A549 (cell line): ENCODE measurements at regions not wholly inside any gene's neighbourhood (a gene's known extent, or its start where the extent isn't known, plus 50 kb on each side); places are given as distances from the start of the nearest gene placed in this dataset.

Experiments
- ATAC-seq, 2 experiments: fragments of 200-7000 bp in 1 of 2; fragments of >200 bp in 1 of 2; cut with Nextera tagmentation in 1 of 2; cut with Tn5 transposase in 1 of 2; 3 replicates each; pipeline versions ENCODE4 v1.8.0 to v1.9.1; 2018 to 2020; ENCODE audit warnings: mild to moderate bottlenecking in 1 of 2, moderate library complexity in 1 of 2
- CTCF ChIA-PET: fragments of 300-600 bp; sonication (Branson Sonifier 250); formaldehyde crosslinking; extraction: SDS; loops from one replicate; lab custom pipeline; 2021; ENCODE audit warnings: antibody characterized with exemption, inconsistent platforms; lab: Yijun Ruan, JAX
- POLR2A ChIA-PET: fragments of 350-600 bp; formaldehyde crosslinking; extraction: SDS; loops from one replicate; lab custom pipeline; 2021; ENCODE audit warnings: antibody characterized with exemption, inconsistent platforms; lab: Yijun Ruan, JAX
- DNase-seq, 2 experiments: peaks; one replicate each; pipeline versions ENCODE4 v3.0.0 to v3.0.0-alpha.2; 2011 to 2016; ENCODE audit warnings: low read depth in 1 of 2, low spot score in 1 of 2
- FAIRE-seq: peaks from 2 replicates; lab custom pipeline; 2011; peaks lifted over from hg19 to GRCh38; lab: Jason Lieb, UNC
- H3K27ac ChIP-seq, 2 experiments: fragments of >200 bp; sonication (Bioruptor Twin); formaldehyde crosslinking; 3 replicates each; pipeline ENCODE4 v1.5.1; 2016 to 2017
- H3K4me1 ChIP-seq: fragments of >200 bp; sonication (Bioruptor Twin); formaldehyde crosslinking; 3 replicates; pipeline ENCODE4 v1.6.1; 2016
- H3K4me2 ChIP-seq: fragments of >200 bp; sonication (Bioruptor Twin); formaldehyde crosslinking; 3 replicates; pipeline ENCODE4 v1.6.1; 2016
- H3K4me3 ChIP-seq: fragments of >200 bp; sonication (Bioruptor Twin); formaldehyde crosslinking; 3 replicates; pipeline ENCODE4 v1.5.1; 2016
- H3K9me3 ChIP-seq: fragments of >200 bp; sonication (Bioruptor Twin); formaldehyde crosslinking; 3 replicates; pipeline ENCODE4 v1.6.1; 2016
- CBX8 ChIP-seq: fragments of 200-600 bp; sonication (generic); IDR thresholded peaks from 2 replicates; pipeline ENCODE4 v1.6.1; 2016
- CEBPB ChIP-seq, 2 experiments: fragments of >200 bp in 1 of 2; sonication (Bioruptor Twin) in 1 of 2; formaldehyde crosslinking in 1 of 2; IDR thresholded peaks; 2 replicates each; pipeline ENCODE4 v1.6.1; 2012 to 2016
- CHD2 ChIP-seq: fragments of 150-350 bp; IDR thresholded peaks from 2 replicates; pipeline ENCODE4 v1.6.1; 2014; ENCODE audit warnings: low read length; ENCODE audit not compliant: partially characterized antibody
- CHD4 ChIP-seq: fragments of 200-600 bp; sonication (generic); IDR thresholded peaks from 2 replicates; pipeline ENCODE4 v1.6.1; 2016; ENCODE audit warnings: antibody characterized with exemption, mild to moderate bottlenecking, borderline replicate concordance
- E2F6 ChIP-seq: IDR thresholded peaks from 2 replicates; pipeline ENCODE4 v1.6.1; 2012; ENCODE audit warnings: low read depth, borderline replicate concordance
- EHF ChIP-seq: fragments of 250-450 bp; sonication (Bioruptor Pico); IDR thresholded peaks from 2 replicates; pipeline ENCODE4 v1.5.0; 2020; ENCODE audit warnings: mild to moderate bottlenecking
- ELK1 ChIP-seq: fragments of 150-350 bp; IDR thresholded peaks from 2 replicates; pipeline ENCODE4 v1.6.1; 2014; ENCODE audit warnings: low read depth, mild to moderate bottlenecking, low read length
- FOSB ChIP-seq: fragments of 250-450 bp; sonication (Bioruptor Pico); IDR thresholded peaks from 2 replicates; pipeline ENCODE4 v1.5.0; 2020; ENCODE audit warnings: mild to moderate bottlenecking, moderate library complexity
- FOSL2 ChIP-seq, 2 experiments: fragments of 450-650 bp in 1 of 2; fragments of >200 bp in 1 of 2; sonication (Bioruptor Twin) in 1 of 2; formaldehyde crosslinking; IDR thresholded peaks; 2 replicates each; pipeline versions ENCODE4 v1.5.0 to v1.6.1; 2016 to 2020; ENCODE audit warnings: mild to moderate bottlenecking in 1 of 2, moderate library complexity in 1 of 2
- FOXS1 ChIP-seq: fragments of 250-450 bp; sonication (Bioruptor Pico); IDR thresholded peaks from 2 replicates; pipeline ENCODE4 v1.5.0; 2020; ENCODE audit warnings: mild to moderate bottlenecking, moderate library complexity
- JUN ChIP-seq, 2 experiments: fragments of >200 bp; sonication (Bioruptor Twin); formaldehyde crosslinking; IDR thresholded peaks; 2 replicates in 1 of 2; 3 replicates in 1 of 2; pipeline ENCODE4 v1.6.1; 2016 to 2017
- KDM1A ChIP-seq: fragments of 200-600 bp; sonication (generic); IDR thresholded peaks from 2 replicates; pipeline ENCODE4 v1.6.1; 2016; ENCODE audit warnings: low read depth, mild to moderate bottlenecking
- MYC ChIP-seq: IDR thresholded peaks from 2 replicates; pipeline ENCODE4 v1.6.1; 2012; ENCODE audit warnings: mild to moderate bottlenecking, inconsistent platforms, low read length, improper control_type of control experiment, borderline replicate concordance
- NPAS2 ChIP-seq: fragments of 250-450 bp; sonication (Bioruptor Pico); IDR thresholded peaks from 2 replicates; pipeline ENCODE4 v1.8.0; 2022; ENCODE audit warnings: mild to moderate bottlenecking, moderate library complexity, borderline replicate concordance
- NR3C1 ChIP-seq: fragments of >200 bp; sonication (Bioruptor Twin); formaldehyde crosslinking; IDR thresholded peaks from 3 replicates; pipeline ENCODE4 v1.6.1; 2017
- POLR2A ChIP-seq: IDR thresholded peaks from 2 replicates; pipeline ENCODE4 v1.6.1; 2012; ENCODE audit warnings: mild to moderate bottlenecking, low read length
- POLR2AphosphoS2 ChIP-seq: conservative IDR thresholded peaks from 2 replicates; pipeline ENCODE4 v1.6.1; 2012; ENCODE audit warnings: low read length, improper control_type of control experiment, inconsistent platforms
- RAD21 ChIP-seq, 2 experiments: fragments of >200 bp in 1 of 2; sonication (Bioruptor Twin) in 1 of 2; formaldehyde crosslinking in 1 of 2; IDR thresholded peaks in 1 of 2; conservative IDR thresholded peaks in 1 of 2; 2 replicates in 1 of 2; 3 replicates in 1 of 2; pipeline ENCODE4 v1.6.1; 2012 to 2018; ENCODE audit warnings: inconsistent platforms in 1 of 2
- RFX5 ChIP-seq: fragments of 450-650 bp; IDR thresholded peaks from 2 replicates; pipeline ENCODE4 v1.7.1; 2014; ENCODE audit warnings: antibody characterized with exemption, mild to moderate bottlenecking, moderate library complexity
- RNF2 ChIP-seq: fragments of 200-600 bp; sonication (generic); IDR thresholded peaks from 2 replicates; pipeline ENCODE4 v1.6.1; 2016; ENCODE audit warnings: low read depth, mild to moderate bottlenecking, antibody characterized with exemption, moderate library complexity, borderline replicate concordance
- SREBF2 ChIP-seq: fragments of 450-650 bp; IDR thresholded peaks from 2 replicates; pipeline ENCODE4 v1.6.1; 2014; ENCODE audit warnings: mild to moderate bottlenecking, moderate library complexity
- WGBS: methylation state at CpG from one replicate; pipeline ENCODE4 v1.1.6; 2017; ENCODE audit errors: missing lambda C conversion rate; 5-methylcytosine and 5-hydroxymethylcytosine counted together
- TF ChIP-seq, protein P1 (sequence below): fragments of 450-650 bp; IDR thresholded peaks from 2 replicates; pipeline ENCODE4 v1.6.1; 2014; ENCODE audit warnings: antibody characterized with exemption

DNA sequence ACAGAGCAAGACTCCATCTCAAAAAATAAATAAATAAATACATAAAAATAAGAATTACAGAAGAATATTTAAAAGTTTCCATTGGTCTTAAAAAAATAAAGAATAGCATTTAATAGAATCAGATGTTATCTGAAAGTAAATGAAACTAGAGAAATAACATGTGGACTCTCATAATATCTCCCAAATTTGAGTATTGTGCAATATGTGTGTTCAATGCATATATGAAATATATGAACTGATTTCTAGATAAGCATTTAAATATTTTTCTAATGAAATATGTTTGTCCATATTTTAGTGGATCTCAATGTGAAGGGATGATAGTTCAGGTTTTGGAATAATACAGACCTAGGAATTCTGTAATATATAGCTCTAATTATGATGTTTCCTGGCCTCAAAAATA lies 265.9 kb upstream of the PMFBP1 start:
- POLR2A ChIA-PET, result no interaction called here
- CTCF ChIA-PET, result no interaction called here

GRCh38 chr16:72434159-72434558 lies 262.2 kb upstream of the PMFBP1 start:
- H3K27ac ChIP-seq, result no peak overlapping the region
- DNase-seq (peak in 1 of 2 experiments; percentile 77), FAIRE-seq (no peak), ATAC-seq (no peak)
- CTCF ChIA-PET, result no interaction called here
- peaks cover 21% of the 10 kb centered on the region; the same call in 2 of the 3 replicates for H3K9me3 ChIP-seq
- TF ChIP-seq CHD4, result no peak
- TF ChIP-seq POLR2A, result no peak
- TF ChIP-seq NPAS2 (CRISPR knock-in tag), result no peak
- peak; percentile 36; the same call in 1 of the 2 replicates for TF ChIP-seq KDM1A
- no peak for TF ChIP-seq RAD21 (conservative IDR thresholded peaks at IDR 0.05 in 1 of 2, IDR thresholded peaks at IDR 0.05 in 1 of 2)
- TF ChIP-seq E2F6, result no peak
- TF ChIP-seq FOSB, result no peak
- no peak for TF ChIP-seq CBX8
- no peaks in the 10 kb centered on the region for H3K4me1 ChIP-seq
- WGBS, result 5% methylated on average over 2 of the region's 2 CpGs
- H3K4me3 ChIP-seq, result no peak overlapping the region
- no peak overlapping the region for H3K4me2 ChIP-seq
- POLR2A ChIA-PET, result no interaction called here

More for the DNA sequence above, 265.9 kb upstream of the PMFBP1 start:
- no peak overlapping the region for H3K4me3 ChIP-seq
- no peak for DNase-seq
- no peak overlapping the region for H3K27ac ChIP-seq
- FAIRE-seq, result no peak
- no peak overlapping the region for H3K4me2 ChIP-seq
- no peak for ATAC-seq
- H3K9me3 ChIP-seq, result peaks cover 30% of the 10 kb centered on the region; the same call in 2 of the 3 replicates
- H3K4me1 ChIP-seq, result no peaks in the 10 kb centered on the region
- TF ChIP-seq FOSL2 (IDR thresholded peaks at IDR 0.05) (no peak), FOSL2 (CRISPR knock-in tag; IDR thresholded peaks at IDR 0.05) (no peak), CEBPB (IDR thresholded peaks at IDR 0.05) (0 out of 4 replicates have a peak, but pooled peaks of 1 of the 2 experiments have one; percentile 26)
- TF ChIP-seq, all 56 proteins: peak for 1

DNA sequence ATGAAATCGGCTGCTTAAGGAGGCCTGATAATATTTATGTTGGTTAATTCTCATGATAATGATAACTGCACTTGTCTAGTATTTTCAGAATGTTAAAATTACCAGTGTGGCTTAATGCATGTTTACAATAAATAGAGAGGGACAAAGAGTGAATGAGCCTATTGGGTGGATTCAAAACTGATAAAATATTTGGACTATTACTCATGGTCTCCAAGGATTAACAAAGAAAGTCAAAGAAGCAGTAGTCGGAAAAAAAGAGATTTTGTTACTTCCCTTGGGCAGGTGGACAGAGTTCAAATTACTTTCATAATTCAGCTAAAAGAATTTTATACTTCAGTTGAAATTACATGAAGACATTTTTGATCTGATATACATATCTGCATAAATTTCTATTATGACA lies 258.2 kb upstream of the PMFBP1 start:
- FAIRE-seq (no peak), DNase-seq (no peak), ATAC-seq (no peak)
- Histone ChIP-seq H3K9me3 (peaks cover 17% of the 10 kb centered on the region; the same call in 2 of the 3 replicates), H3K4me2 (no peak overlapping the region), H3K4me1 (no peaks in the 10 kb centered on the region), H3K4me3 (no peak overlapping the region), H3K27ac (no peak overlapping the region)
- TF ChIP-seq CEBPB (IDR thresholded peaks at IDR 0.05), result no peak
- TF ChIP-seq SREBF2, result no peak
- no peak for TF ChIP-seq MYC
- TF ChIP-seq NR3C1, result no peak
- WGBS, result 35% methylated on average over 2 of the region's 2 CpGs
- POLR2A ChIA-PET, result no interaction called here
- CTCF ChIA-PET, result no interaction called here

GRCh38 chr16:72429671-72430081 lies 257.7 kb upstream of the PMFBP1 start:
- ATAC-seq (no peak), DNase-seq (no peak), FAIRE-seq (no peak)
- Histone ChIP-seq H3K9me3 (peaks cover 12% of the 10 kb centered on the region; the same call in 2 of the 3 replicates), H3K4me3 (no peak overlapping the region), H3K4me1 (no peaks in the 10 kb centered on the region), H3K27ac (no peak overlapping the region), H3K4me2 (no peak overlapping the region)
- no peak for TF ChIP-seq POLR2AphosphoS2
- TF ChIP-seq JUN (IDR thresholded peaks at IDR 0.05), result no peak
- POLR2A ChIA-PET, result no interaction called here
- 33% methylated on average over 5 of the region's 5 CpGs for WGBS
- CTCF ChIA-PET, result interaction anchor here (1.2 kb wide), 1 partner anchor 403 kb away, joined by 3 read pairs; no protein-coding TSS in a partner anchor

- ChIA-PET CTCF (interaction anchor here (1.2 kb wide), 1 partner anchor 404 kb away, joined by 3 read pairs; no protein-coding TSS in a partner anchor), POLR2A (no interaction called here)
- WGBS, result 61% methylated on average over 9 of the region's 9 CpGs
- no peak overlapping the region for H3K27ac ChIP-seq
- H3K4me3 ChIP-seq, result no peak overlapping the region
- peaks cover 4% of the 10 kb centered on the region; the same call in 2 of the 3 replicates for H3K9me3 ChIP-seq
- FAIRE-seq (no peak), ATAC-seq (no peak), DNase-seq (no peak)
- H3K4me2 ChIP-seq, result no peak overlapping the region
- H3K4me1 ChIP-seq, result no peaks in the 10 kb centered on the region
- no peak for TF ChIP-seq RFX5
- TF ChIP-seq CHD4, result no peak
- TF ChIP-seq, protein P1, sequence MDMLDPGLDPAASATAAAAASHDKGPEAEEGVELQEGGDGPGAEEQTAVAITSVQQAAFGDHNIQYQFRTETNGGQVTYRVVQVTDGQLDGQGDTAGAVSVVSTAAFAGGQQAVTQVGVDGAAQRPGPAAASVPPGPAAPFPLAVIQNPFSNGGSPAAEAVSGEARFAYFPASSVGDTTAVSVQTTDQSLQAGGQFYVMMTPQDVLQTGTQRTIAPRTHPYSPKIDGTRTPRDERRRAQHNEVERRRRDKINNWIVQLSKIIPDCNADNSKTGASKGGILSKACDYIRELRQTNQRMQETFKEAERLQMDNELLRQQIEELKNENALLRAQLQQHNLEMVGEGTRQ, result no peak
- TF ChIP-seq EHF, result no peak
- TF ChIP-seq RNF2, result no peak
- no peak for TF ChIP-seq CEBPB (IDR thresholded peaks at IDR 0.05)
- no peak for TF ChIP-seq FOXS1 (CRISPR knock-in tag)
- TF ChIP-seq ELK1, result no peak
- no peak for TF ChIP-seq POLR2A
- TF ChIP-seq JUN (IDR thresholded peaks at IDR 0.05), result no peak
- TF ChIP-seq CHD2, result no peak
- TF ChIP-seq, all 56 proteins: peak for 0
Observed at GRCh38 chr16:72428681-72429376, 256.9 kb upstream of the PMFBP1 start.
